SK-N-SH treated with all-trans-retinoic acid at 6 μM for 48 hours (cell line): ENCODE measurements at regions not wholly inside any gene's neighbourhood (a gene's known extent, or its start where the extent isn't known, plus 50 kb on each side); places are given as distances from the start of the nearest gene placed in this dataset.

ENCODE experiments used
- ATAC-seq: fragments of 200-7000 bp; cut with Tn5 transposase; 3 replicates; pipeline ENCODE4 v1.9.1; 2020; ENCODE audit warnings: mild to moderate bottlenecking, moderate library complexity
- ARNTL ChIP-seq: fragments of 450-650 bp; formaldehyde crosslinking; IDR thresholded peaks from 2 replicates; pipeline ENCODE4 v1.5.0; 2020; ENCODE audit warnings: low read depth, mild to moderate bottlenecking, moderate library complexity, borderline replicate concordance
- BACH2 ChIP-seq: fragments of 250-450 bp; sonication (Bioruptor Pico); IDR thresholded peaks from 2 replicates; pipeline ENCODE4 v1.9.0; 2021; ENCODE audit warnings: mild to moderate bottlenecking, borderline replicate concordance
- CSDC2 ChIP-seq: fragments of 250-450 bp; sonication (Bioruptor Pico); IDR thresholded peaks from 2 replicates; pipeline ENCODE4 v1.5.0; 2020; ENCODE audit warnings: mild to moderate bottlenecking, moderate library complexity
- ESRRG ChIP-seq: fragments of 250-450 bp; sonication (Bioruptor Pico); IDR thresholded peaks from 2 replicates; pipeline ENCODE4 v1.6.1; 2021; ENCODE audit warnings: mild to moderate bottlenecking
- GLIS3 ChIP-seq: fragments of 250-450 bp; sonication (Bioruptor Pico); IDR thresholded peaks from 2 replicates; pipeline ENCODE4 v1.5.0; 2020; ENCODE audit warnings: mild to moderate bottlenecking, moderate library complexity
- ISL1 ChIP-seq: fragments of 250-450 bp; sonication (Bioruptor Pico); IDR thresholded peaks from 2 replicates; pipeline ENCODE4 v2.1.2; 2022; ENCODE audit warnings: mild to moderate bottlenecking, moderate library complexity
- RARB ChIP-seq: fragments of 250-450 bp; sonication (Bioruptor Pico); IDR thresholded peaks from 2 replicates; pipeline ENCODE4 v1.8.0; 2021; ENCODE audit warnings: mild to moderate bottlenecking, moderate library complexity
- SNAI2 ChIP-seq: fragments of 250-450 bp; sonication (Bioruptor Pico); IDR thresholded peaks from 2 replicates; pipeline ENCODE4 v1.5.0; 2020; ENCODE audit warnings: mild to moderate bottlenecking, moderate library complexity
- TOX ChIP-seq: fragments of 250-450 bp; sonication (Bioruptor Pico); IDR thresholded peaks from 2 replicates; pipeline ENCODE4 v1.8.0; 2021; ENCODE audit warnings: mild to moderate bottlenecking, moderate library complexity, borderline replicate concordance
- ZC3H10 ChIP-seq: fragments of 250-450 bp; sonication (Bioruptor Pico); IDR thresholded peaks from 2 replicates; pipeline ENCODE4 v1.5.1; 2021; ENCODE audit warnings: mild to moderate bottlenecking, moderate library complexity
- ZFP3 ChIP-seq: fragments of 250-450 bp; sonication (Bioruptor Pico); IDR thresholded peaks from 2 replicates; pipeline ENCODE4 v1.5.0; 2020; ENCODE audit warnings: mild to moderate bottlenecking, moderate library complexity
- ZFP30 ChIP-seq: fragments of 450-650 bp; formaldehyde crosslinking; IDR thresholded peaks from 2 replicates; pipeline ENCODE4 v1.5.0; 2022; ENCODE audit warnings: mild to moderate bottlenecking, moderate library complexity
- ZNF565 ChIP-seq: fragments of 450-650 bp; formaldehyde crosslinking; conservative IDR thresholded peaks from 2 replicates; pipeline ENCODE4 v1.5.0; 2020; ENCODE audit warnings: low read depth, mild to moderate bottlenecking, moderate library complexity
- ZNF70 ChIP-seq: fragments of 450-650 bp; formaldehyde crosslinking; IDR thresholded peaks from 2 replicates; pipeline ENCODE4 v1.5.0; 2020; ENCODE audit warnings: mild to moderate bottlenecking, moderate library complexity
- ZNF8 ChIP-seq: fragments of 450-650 bp; formaldehyde crosslinking; IDR thresholded peaks from 2 replicates; pipeline ENCODE4 v1.5.0; 2020; ENCODE audit warnings: mild to moderate bottlenecking, moderate library complexity
- TF ChIP-seq, protein P1 (sequence below): fragments of 250-450 bp; sonication (Bioruptor Pico); IDR thresholded peaks from 2 replicates; pipeline ENCODE4 v1.5.1; 2020; ENCODE audit warnings: low read depth, mild to moderate bottlenecking, moderate library complexity
- TF ChIP-seq, protein P2 (sequence below): fragments of 250-450 bp; sonication (Bioruptor Pico); IDR thresholded peaks from 2 replicates; pipeline ENCODE4 v1.8.0; 2021; ENCODE audit warnings: low read depth, mild to moderate bottlenecking, moderate library complexity, borderline replicate concordance
- TF ChIP-seq, protein P3 (sequence below): fragments of 250-450 bp; sonication (Bioruptor Pico); IDR thresholded peaks from 2 replicates; pipeline ENCODE4 v1.5.1; 2021; ENCODE audit warnings: mild to moderate bottlenecking, moderate library complexity
- TF ChIP-seq, protein P4 (sequence below): fragments of 250-450 bp; sonication (Bioruptor Pico); IDR thresholded peaks from 2 replicates; pipeline ENCODE4 v1.5.0; 2020; ENCODE audit warnings: mild to moderate bottlenecking, moderate library complexity
- TF ChIP-seq, protein P5 (sequence below): fragments of 250-450 bp; sonication (Bioruptor Pico); IDR thresholded peaks from 2 replicates; pipeline ENCODE4 v1.8.0; 2020; ENCODE audit warnings: mild to moderate bottlenecking, moderate library complexity, borderline replicate concordance

DNA sequence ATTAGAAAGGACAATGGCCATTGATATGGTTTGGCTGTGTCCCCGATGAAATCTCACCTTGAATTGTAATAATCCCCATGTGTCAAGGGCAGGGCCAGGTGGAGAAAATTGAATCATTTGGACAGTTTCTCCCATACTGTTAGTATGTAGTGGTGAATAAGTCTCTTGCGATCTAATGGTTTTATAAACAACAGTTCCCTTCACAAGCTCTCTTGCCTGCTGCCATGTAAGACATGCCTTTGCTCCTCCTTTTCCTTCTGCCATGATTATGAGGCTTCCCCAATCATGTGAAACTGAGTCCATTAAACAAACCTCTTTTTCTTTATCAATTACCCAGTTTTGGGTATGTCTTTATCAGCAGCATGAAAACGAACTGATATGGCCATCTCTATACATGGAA is 302.7 kb downstream of the SFMBT2 start:
- ATAC-seq = no peak
- TF ChIP-seq, protein P1, sequence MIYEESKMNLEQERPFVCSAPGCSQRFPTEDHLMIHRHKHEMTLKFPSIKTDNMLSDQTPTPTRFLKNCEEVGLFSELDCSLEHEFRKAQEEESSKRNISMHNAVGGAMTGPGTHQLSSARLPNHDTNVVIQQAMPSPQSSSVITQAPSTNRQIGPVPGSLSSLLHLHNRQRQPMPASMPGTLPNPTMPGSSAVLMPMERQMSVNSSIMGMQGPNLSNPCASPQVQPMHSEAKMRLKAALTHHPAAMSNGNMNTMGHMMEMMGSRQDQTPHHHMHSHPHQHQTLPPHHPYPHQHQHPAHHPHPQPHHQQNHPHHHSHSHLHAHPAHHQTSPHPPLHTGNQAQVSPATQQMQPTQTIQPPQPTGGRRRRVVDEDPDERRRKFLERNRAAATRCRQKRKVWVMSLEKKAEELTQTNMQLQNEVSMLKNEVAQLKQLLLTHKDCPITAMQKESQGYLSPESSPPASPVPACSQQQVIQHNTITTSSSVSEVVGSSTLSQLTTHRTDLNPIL (CRISPR knock-in tag) = no peak
- no peak for TF ChIP-seq SNAI2 (CRISPR knock-in tag)
- TF ChIP-seq ZC3H10 (CRISPR knock-in tag) = no peak
- TF ChIP-seq ZFP30 (CRISPR knock-in tag) = no peak
- no peak for TF ChIP-seq ARNTL (CRISPR knock-in tag)
- TF ChIP-seq GLIS3 (CRISPR knock-in tag) = no peak
- TF ChIP-seq, protein P2, sequence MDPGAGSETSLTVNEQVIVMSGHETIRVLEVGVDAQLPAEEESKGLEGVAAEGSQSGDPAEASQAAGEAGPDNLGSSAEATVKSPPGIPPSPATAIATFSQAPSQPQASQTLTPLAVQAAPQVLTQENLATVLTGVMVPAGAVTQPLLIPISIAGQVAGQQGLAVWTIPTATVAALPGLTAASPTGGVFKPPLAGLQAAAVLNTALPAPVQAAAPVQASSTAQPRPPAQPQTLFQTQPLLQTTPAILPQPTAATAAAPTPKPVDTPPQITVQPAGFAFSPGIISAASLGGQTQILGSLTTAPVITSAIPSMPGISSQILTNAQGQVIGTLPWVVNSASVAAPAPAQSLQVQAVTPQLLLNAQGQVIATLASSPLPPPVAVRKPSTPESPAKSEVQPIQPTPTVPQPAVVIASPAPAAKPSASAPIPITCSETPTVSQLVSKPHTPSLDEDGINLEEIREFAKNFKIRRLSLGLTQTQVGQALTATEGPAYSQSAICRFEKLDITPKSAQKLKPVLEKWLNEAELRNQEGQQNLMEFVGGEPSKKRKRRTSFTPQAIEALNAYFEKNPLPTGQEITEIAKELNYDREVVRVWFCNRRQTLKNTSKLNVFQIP (CRISPR knock-in tag) = no peak
- TF ChIP-seq TOX (CRISPR knock-in tag) = no peak
- TF ChIP-seq CSDC2 (CRISPR knock-in tag) = no peak
- TF ChIP-seq ZNF70 (CRISPR knock-in tag) = no peak
- no peak for TF ChIP-seq ZNF8 (CRISPR knock-in tag)
- TF ChIP-seq, protein P3, sequence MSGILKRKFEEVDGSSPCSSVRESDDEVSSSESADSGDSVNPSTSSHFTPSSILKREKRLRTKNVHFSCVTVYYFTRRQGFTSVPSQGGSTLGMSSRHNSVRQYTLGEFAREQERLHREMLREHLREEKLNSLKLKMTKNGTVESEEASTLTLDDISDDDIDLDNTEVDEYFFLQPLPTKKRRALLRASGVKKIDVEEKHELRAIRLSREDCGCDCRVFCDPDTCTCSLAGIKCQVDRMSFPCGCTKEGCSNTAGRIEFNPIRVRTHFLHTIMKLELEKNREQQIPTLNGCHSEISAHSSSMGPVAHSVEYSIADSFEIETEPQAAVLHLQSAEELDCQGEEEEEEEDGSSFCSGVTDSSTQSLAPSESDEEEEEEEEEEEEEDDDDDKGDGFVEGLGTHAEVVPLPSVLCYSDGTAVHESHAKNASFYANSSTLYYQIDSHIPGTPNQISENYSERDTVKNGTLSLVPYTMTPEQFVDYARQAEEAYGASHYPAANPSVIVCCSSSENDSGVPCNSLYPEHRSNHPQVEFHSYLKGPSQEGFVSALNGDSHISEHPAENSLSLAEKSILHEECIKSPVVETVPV = no peak
- TF ChIP-seq ZNF565 = no peak
- TF ChIP-seq, protein P4, sequence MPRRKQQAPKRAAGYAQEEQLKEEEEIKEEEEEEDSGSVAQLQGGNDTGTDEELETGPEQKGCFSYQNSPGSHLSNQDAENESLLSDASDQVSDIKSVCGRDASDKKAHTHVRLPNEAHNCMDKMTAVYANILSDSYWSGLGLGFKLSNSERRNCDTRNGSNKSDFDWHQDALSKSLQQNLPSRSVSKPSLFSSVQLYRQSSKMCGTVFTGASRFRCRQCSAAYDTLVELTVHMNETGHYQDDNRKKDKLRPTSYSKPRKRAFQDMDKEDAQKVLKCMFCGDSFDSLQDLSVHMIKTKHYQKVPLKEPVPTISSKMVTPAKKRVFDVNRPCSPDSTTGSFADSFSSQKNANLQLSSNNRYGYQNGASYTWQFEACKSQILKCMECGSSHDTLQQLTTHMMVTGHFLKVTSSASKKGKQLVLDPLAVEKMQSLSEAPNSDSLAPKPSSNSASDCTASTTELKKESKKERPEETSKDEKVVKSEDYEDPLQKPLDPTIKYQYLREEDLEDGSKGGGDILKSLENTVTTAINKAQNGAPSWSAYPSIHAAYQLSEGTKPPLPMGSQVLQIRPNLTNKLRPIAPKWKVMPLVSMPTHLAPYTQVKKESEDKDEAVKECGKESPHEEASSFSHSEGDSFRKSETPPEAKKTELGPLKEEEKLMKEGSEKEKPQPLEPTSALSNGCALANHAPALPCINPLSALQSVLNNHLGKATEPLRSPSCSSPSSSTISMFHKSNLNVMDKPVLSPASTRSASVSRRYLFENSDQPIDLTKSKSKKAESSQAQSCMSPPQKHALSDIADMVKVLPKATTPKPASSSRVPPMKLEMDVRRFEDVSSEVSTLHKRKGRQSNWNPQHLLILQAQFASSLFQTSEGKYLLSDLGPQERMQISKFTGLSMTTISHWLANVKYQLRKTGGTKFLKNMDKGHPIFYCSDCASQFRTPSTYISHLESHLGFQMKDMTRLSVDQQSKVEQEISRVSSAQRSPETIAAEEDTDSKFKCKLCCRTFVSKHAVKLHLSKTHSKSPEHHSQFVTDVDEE (CRISPR knock-in tag) = no peak
- TF ChIP-seq ISL1 = no peak
- TF ChIP-seq, protein P5, sequence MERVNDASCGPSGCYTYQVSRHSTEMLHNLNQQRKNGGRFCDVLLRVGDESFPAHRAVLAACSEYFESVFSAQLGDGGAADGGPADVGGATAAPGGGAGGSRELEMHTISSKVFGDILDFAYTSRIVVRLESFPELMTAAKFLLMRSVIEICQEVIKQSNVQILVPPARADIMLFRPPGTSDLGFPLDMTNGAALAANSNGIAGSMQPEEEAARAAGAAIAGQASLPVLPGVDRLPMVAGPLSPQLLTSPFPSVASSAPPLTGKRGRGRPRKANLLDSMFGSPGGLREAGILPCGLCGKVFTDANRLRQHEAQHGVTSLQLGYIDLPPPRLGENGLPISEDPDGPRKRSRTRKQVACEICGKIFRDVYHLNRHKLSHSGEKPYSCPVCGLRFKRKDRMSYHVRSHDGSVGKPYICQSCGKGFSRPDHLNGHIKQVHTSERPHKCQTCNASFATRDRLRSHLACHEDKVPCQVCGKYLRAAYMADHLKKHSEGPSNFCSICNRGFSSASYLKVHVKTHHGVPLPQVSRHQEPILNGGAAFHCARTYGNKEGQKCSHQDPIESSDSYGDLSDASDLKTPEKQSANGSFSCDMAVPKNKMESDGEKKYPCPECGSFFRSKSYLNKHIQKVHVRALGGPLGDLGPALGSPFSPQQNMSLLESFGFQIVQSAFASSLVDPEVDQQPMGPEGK (CRISPR knock-in tag) = no peak
- no peak for TF ChIP-seq ESRRG (CRISPR knock-in tag)
- no peak for TF ChIP-seq ZFP3 (CRISPR knock-in tag)

DNA sequence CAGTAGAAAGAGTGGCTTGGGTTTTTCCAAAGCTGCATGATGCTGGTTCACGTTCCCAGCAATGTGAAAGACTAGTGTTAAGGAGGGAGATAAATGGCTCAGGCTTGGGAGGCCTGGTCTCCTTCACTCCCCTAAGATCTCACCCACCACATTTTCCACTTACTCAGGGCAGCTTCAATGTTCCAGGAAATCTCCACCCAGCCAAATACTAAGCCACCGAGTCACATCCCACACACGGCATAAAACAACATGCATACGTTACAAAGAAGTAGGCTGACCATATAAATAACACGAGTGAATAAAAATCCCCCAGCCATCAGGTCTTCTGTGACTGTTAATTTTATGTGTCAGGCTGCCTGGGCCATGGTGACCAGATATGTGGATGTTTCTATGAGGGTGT is 303.5 kb downstream of the SFMBT2 start:
- no peak for TF ChIP-seq RARB (CRISPR knock-in tag)
- TF ChIP-seq, protein P1 (CRISPR knock-in tag) = no peak
- TF ChIP-seq SNAI2 (CRISPR knock-in tag) = no peak
- no peak for TF ChIP-seq ZNF8 (CRISPR knock-in tag)
- TF ChIP-seq, protein P5 (CRISPR knock-in tag) = no peak
- TF ChIP-seq BACH2 = no peak
- TF ChIP-seq GLIS3 (CRISPR knock-in tag) = no peak
- TF ChIP-seq ISL1 = no peak
- no peak for TF ChIP-seq ESRRG (CRISPR knock-in tag)
- TF ChIP-seq, all 23 proteins: peak for 0
- ATAC-seq = no peak
